ENCODE measurements at regions not wholly inside any gene's neighbourhood (a gene's known extent, or its start where the extent isn't known, plus 50 kb on each side); places are given as distances from the start of the nearest gene placed in this dataset.
"Not testable (repeated sequence)": the region's sequence is repeated elsewhere in the genome, so short reads cannot be mapped to it uniquely, and the experiment has no call there.

- DNase-seq (ENCODE audit: low spot score), result no peak
Observed at GRCh38 chr7:137110091-137110509, 233.4 kb downstream of the PTN start.

- not testable (repeated sequence) for DNase-seq (ENCODE audit: low spot score)
Observed at GRCh38 chr7:137107802-137108201, 235.7 kb downstream of the PTN start.

GRCh38 chr7:137103526-137103925 lies 235.1 kb downstream of the CHRM2 start:
- DNase-seq (ENCODE audit: low spot score), result not testable (repeated sequence)

GRCh38 chr7:137097111-137097510 lies 228.7 kb downstream of the CHRM2 start:
- DNase-seq (ENCODE audit: low spot score), result no peak

- DNase-seq (ENCODE audit: low spot score), result no peak
Observed at GRCh38 chr7:137096607-137097006, 228.2 kb downstream of the CHRM2 start.

GRCh38 chr7:137093198-137093597 lies 224.7 kb downstream of the CHRM2 start:
- DNase-seq (ENCODE audit: low spot score), result no peak

- no peak for DNase-seq (ENCODE audit: low spot score)
Observed at GRCh38 chr7:137091396-137091795, 222.9 kb downstream of the CHRM2 start.

- DNase-seq (ENCODE audit: low spot score), result no peak
Observed at GRCh38 chr7:137086896-137087295, 218.4 kb downstream of the CHRM2 start.

GRCh38 chr7:137084607-137085380 lies 216.3 kb downstream of the CHRM2 start:
- DNase-seq (ENCODE audit: low spot score), result no peak

GRCh38 chr7:137082391-137082790 lies 213.9 kb downstream of the CHRM2 start:
- no peak for DNase-seq (ENCODE audit: low spot score)

- DNase-seq (ENCODE audit: low spot score), result no peak
Observed at GRCh38 chr7:137081321-137082093, 213.1 kb downstream of the CHRM2 start.

GRCh38 chr7:137080516-137081203 lies 212.2 kb downstream of the CHRM2 start:
- no peak for DNase-seq (ENCODE audit: low spot score)

- DNase-seq (ENCODE audit: low spot score), result no peak
Observed at GRCh38 chr7:137078781-137079180, 210.3 kb downstream of the CHRM2 start.

- no peak for DNase-seq (ENCODE audit: low spot score)
Observed at GRCh38 chr7:137074391-137075030, 206.1 kb downstream of the CHRM2 start.

- no peak for DNase-seq (ENCODE audit: low spot score)
Observed at GRCh38 chr7:137073571-137074325, 205.3 kb downstream of the CHRM2 start.

All from LoVo (cell line).